B cell (primary cell): ENCODE measurements at regions not wholly inside any gene's neighbourhood (a gene's known extent, or its start where the extent isn't known, plus 50 kb on each side); places are given as distances from the start of the nearest gene placed in this dataset.

Experiments used
- CTCF ChIP-seq: fragments of 200-600 bp; IDR thresholded peaks from one replicate; pipeline ENCODE4 v1.8.0; 2022; ENCODE audit warnings: antibody characterized with exemption, mild to moderate bottlenecking
- EZH2 ChIP-seq: IDR thresholded peaks from 2 replicates; pipeline ENCODE4 v1.6.1; 2012; ENCODE audit warnings: borderline replicate concordance, low read depth, mild to moderate bottlenecking, moderate library complexity, low read length; ENCODE audit not compliant: insufficient read depth, poor library complexity, severe bottlenecking

GRCh38 chr4:74537459-74537858, 92.5 kb downstream of the AREG start:
- TF ChIP-seq CTCF: no peak
- no peak for TF ChIP-seq EZH2
